Lower lobe of right lung (tissue), 2 donors: ENCODE measurements at regions not wholly inside any gene's neighbourhood (a gene's known extent, or its start where the extent isn't known, plus 50 kb on each side); places are given as distances from the start of the nearest gene placed in this dataset.

ENCODE experiments used
- ATAC-seq, 2 donors: fragments of 200-7000 bp; cut with Tn5 transposase; one replicate each; pipeline ENCODE4 v1.9.1; 2020 to 2022; ENCODE audit warnings: mild to moderate bottlenecking in 2 of 2, moderate library complexity in 2 of 2
- DNase-seq: peaks from one replicate; pipeline ENCODE4 v3.0.0-alpha.2; 2020
- H3K27ac ChIP-seq: fragments of 200-600 bp; one replicate; pipeline ENCODE4 v1.8.0; 2022
- H3K27me3 ChIP-seq: fragments of 200-600 bp; one replicate; pipeline ENCODE4 v1.8.0; 2022; ENCODE audit warnings: low read depth
- H3K36me3 ChIP-seq: fragments of 200-600 bp; one replicate; pipeline ENCODE4 v1.8.0; 2022; ENCODE audit warnings: mild to moderate bottlenecking
- H3K4me1 ChIP-seq: fragments of 200-600 bp; one replicate; pipeline ENCODE4 v1.8.0; 2022
- H3K4me3 ChIP-seq: fragments of 200-600 bp; one replicate; pipeline ENCODE4 v1.8.0; 2022; ENCODE audit warnings: mild to moderate bottlenecking
- H3K9me3 ChIP-seq: fragments of 200-600 bp; one replicate; pipeline ENCODE4 v1.8.0; 2022
- CTCF ChIP-seq: fragments of 200-600 bp; IDR thresholded peaks from one replicate; pipeline ENCODE4 v1.8.0; 2022; ENCODE audit warnings: antibody characterized with exemption, mild to moderate bottlenecking
- intact Hi-C: fragments of 100-400 bp; cut with DNase I; formaldehyde crosslinking; loops from one replicate; pipeline ENCODE4 v1.11.0; 2022
- donor health status: DM: no; HTN: yes; CAD: no; lungs with severe emphysema.

- no peaks in the 10 kb centered on the region for H3K27me3 ChIP-seq
- ATAC-seq: no peak
- H3K9me3 ChIP-seq: no peaks in the 10 kb centered on the region
- TF ChIP-seq CTCF: no peak
- no peak overlapping the region for H3K27ac ChIP-seq
- no peaks in the 10 kb centered on the region for H3K4me1 ChIP-seq
- no peak overlapping the region for H3K4me3 ChIP-seq
- H3K36me3 ChIP-seq: no peaks in the 10 kb centered on the region
- intact Hi-C loops: no loop called here
- DNase-seq: no peak
Measured at GRCh38 chrX:131621650-131622049, 77.8 kb downstream of the OR13H1 start.

- Histone ChIP-seq H3K4me3 (no peak overlapping the region), H3K36me3 (no peaks in the 10 kb centered on the region), H3K9me3 (no peaks in the 10 kb centered on the region), H3K4me1 (no peaks in the 10 kb centered on the region), H3K27me3 (no peaks in the 10 kb centered on the region), H3K27ac (no peak overlapping the region)
- no peak for ATAC-seq
- no peak for TF ChIP-seq CTCF
- intact Hi-C loops: no loop called here
- DNase-seq: no peak
Measured at GRCh38 chrX:131626681-131627296, 82.9 kb downstream of the OR13H1 start.

GRCh38 chrX:131630534-131630933, 86.7 kb downstream of the OR13H1 start:
- Histone ChIP-seq H3K4me1 (no peaks in the 10 kb centered on the region), H3K4me3 (no peak overlapping the region), H3K27ac (no peak overlapping the region), H3K27me3 (no peaks in the 10 kb centered on the region), H3K36me3 (no peaks in the 10 kb centered on the region), H3K9me3 (no peaks in the 10 kb centered on the region)
- intact Hi-C loops: no loop called here
- no peak for TF ChIP-seq CTCF
- ATAC-seq (no peak), DNase-seq (no peak)

- ATAC-seq (peak; percentile 70 to 84), DNase-seq (no peak)
- Histone ChIP-seq H3K4me3 (no peak overlapping the region), H3K27ac (no peak overlapping the region), H3K4me1 (no peaks in the 10 kb centered on the region), H3K27me3 (no peaks in the 10 kb centered on the region), H3K9me3 (no peaks in the 10 kb centered on the region), H3K36me3 (no peaks in the 10 kb centered on the region)
- TF ChIP-seq CTCF: peak; percentile 64
- intact Hi-C loops: no loop called here
Measured at GRCh38 chrX:131633285-131633917, 89.5 kb downstream of the OR13H1 start.

GRCh38 chrX:131634900-131635299, 91.0 kb downstream of the OR13H1 start:
- H3K27ac ChIP-seq: no peak overlapping the region
- DNase-seq (no peak), ATAC-seq (no peak)
- H3K9me3 ChIP-seq: no peaks in the 10 kb centered on the region
- H3K4me3 ChIP-seq: no peak overlapping the region
- no peaks in the 10 kb centered on the region for H3K27me3 ChIP-seq
- H3K4me1 ChIP-seq: no peaks in the 10 kb centered on the region
- intact Hi-C loops: no loop called here
- TF ChIP-seq CTCF: no peak
- H3K36me3 ChIP-seq: no peaks in the 10 kb centered on the region
